HL-60 (cell line): ENCODE measurements at regions not wholly inside any gene's neighbourhood (a gene's known extent, or its start where the extent isn't known, plus 50 kb on each side); places are given as distances from the start of the nearest gene placed in this dataset.

Source experiments
- DNase-seq, 2 experiments: peaks; one replicate each; pipeline ENCODE4 v3.0.0-alpha.2; 2010 to 2020; ENCODE audit warnings: low read depth in 1 of 2, low spot score in 1 of 2
- H3K27ac ChIP-seq: fragments of 250-450 bp; sonication (Bioruptor Pico); replicated peaks from 2 replicates; pipeline ENCODE4 v1.5.1; 2020; ENCODE audit warnings: mild to moderate bottlenecking, moderate library complexity
- H3K27me3 ChIP-seq: fragments of 250-450 bp; sonication (Bioruptor Pico); 2 replicates; pipeline ENCODE4 v1.5.1; 2021; ENCODE audit warnings: mild to moderate bottlenecking, moderate library complexity; ENCODE audit not compliant: insufficient read depth, poor library complexity, severe bottlenecking
- H3K4me3 ChIP-seq: replicated peaks from 2 replicates; pipeline ENCODE4 v1.5.1; 2011; ENCODE audit warnings: mild to moderate bottlenecking, control low read depth, low read length; ENCODE audit not compliant: insufficient read depth
- CTCF ChIP-seq: IDR thresholded peaks from one replicate; pipeline ENCODE4 v1.5.1; 2011; ENCODE audit warnings: low read length, control low read depth, inconsistent platforms; ENCODE audit not compliant: insufficient read depth
- GABPA ChIP-seq: IDR thresholded peaks from 2 replicates; pipeline ENCODE4 v1.6.1; 2012; ENCODE audit warnings: low read depth
- POLR2AphosphoS5 ChIP-seq: IDR thresholded peaks from 2 replicates; pipeline ENCODE4 v1.6.1; 2012; ENCODE audit warnings: low read depth
- SPI1 ChIP-seq: IDR thresholded peaks from 2 replicates; pipeline ENCODE4 v1.6.1; 2012; ENCODE audit warnings: low read depth, mild to moderate bottlenecking, borderline replicate concordance
- TF ChIP-seq, protein P1 (sequence below): IDR thresholded peaks from 2 replicates; pipeline ENCODE4 v1.6.1; 2012; ENCODE audit warnings: low read depth; ENCODE audit not compliant: insufficient replicate concordance

DNA sequence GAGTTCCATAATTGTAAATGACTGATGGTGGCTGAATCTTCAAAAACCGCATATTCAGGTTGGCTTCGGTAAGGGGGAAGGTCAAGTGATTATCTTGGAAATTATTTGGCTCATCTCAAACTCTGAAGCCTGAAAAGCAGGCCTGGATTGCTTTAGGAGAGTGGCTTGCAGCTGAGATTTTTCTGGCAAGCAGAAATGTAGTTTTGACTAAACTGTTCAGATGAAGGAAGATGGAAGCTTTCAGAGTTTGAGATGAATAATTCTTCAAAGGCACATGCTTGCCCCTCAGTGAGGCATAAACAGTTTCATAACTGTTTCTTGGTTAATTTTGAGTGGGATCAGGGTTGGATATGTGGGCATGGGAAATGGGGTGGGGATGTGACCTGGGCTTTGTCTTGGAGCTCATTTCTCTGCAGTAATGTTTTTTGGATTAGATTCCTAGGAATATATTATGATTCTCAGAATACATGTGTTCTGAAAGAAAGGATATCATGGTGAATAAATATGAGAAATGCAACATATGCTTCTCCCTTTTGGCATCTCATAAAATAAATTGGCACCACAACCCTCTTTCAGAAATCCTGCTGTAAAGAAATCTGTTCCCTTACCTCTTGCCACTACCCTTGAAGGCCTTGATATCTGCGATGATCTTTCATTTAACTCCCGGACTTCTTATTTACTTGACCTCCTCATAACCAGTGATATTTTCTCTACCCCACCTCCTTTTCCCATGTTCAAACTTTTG, 469.2 kb downstream of the ADRA2A start:
- Histone ChIP-seq H3K27ac (no peak overlapping the region), H3K4me3 (no peak overlapping the region), H3K27me3 (no peaks in the 10 kb centered on the region)
- no peak for DNase-seq
- TF ChIP-seq SPI1 (no peak), CTCF (no peak), GABPA (no peak), POLR2AphosphoS5 (no peak)
- TF ChIP-seq, protein P1, sequence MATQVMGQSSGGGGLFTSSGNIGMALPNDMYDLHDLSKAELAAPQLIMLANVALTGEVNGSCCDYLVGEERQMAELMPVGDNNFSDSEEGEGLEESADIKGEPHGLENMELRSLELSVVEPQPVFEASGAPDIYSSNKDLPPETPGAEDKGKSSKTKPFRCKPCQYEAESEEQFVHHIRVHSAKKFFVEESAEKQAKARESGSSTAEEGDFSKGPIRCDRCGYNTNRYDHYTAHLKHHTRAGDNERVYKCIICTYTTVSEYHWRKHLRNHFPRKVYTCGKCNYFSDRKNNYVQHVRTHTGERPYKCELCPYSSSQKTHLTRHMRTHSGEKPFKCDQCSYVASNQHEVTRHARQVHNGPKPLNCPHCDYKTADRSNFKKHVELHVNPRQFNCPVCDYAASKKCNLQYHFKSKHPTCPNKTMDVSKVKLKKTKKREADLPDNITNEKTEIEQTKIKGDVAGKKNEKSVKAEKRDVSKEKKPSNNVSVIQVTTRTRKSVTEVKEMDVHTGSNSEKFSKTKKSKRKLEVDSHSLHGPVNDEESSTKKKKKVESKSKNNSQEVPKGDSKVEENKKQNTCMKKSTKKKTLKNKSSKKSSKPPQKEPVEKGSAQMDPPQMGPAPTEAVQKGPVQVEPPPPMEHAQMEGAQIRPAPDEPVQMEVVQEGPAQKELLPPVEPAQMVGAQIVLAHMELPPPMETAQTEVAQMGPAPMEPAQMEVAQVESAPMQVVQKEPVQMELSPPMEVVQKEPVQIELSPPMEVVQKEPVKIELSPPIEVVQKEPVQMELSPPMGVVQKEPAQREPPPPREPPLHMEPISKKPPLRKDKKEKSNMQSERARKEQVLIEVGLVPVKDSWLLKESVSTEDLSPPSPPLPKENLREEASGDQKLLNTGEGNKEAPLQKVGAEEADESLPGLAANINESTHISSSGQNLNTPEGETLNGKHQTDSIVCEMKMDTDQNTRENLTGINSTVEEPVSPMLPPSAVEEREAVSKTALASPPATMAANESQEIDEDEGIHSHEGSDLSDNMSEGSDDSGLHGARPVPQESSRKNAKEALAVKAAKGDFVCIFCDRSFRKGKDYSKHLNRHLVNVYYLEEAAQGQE = no peak

- no peak for TF ChIP-seq SPI1
- no peak for TF ChIP-seq CTCF
- TF ChIP-seq GABPA = no peak
- TF ChIP-seq POLR2AphosphoS5 = no peak
- TF ChIP-seq, protein P1 = no peak
- Histone ChIP-seq H3K4me3 (no peak overlapping the region), H3K27me3 (no peaks in the 10 kb centered on the region), H3K27ac (no peak overlapping the region)
- no peak for DNase-seq
Measured at GRCh38 chr10:111548084-111548726, 471.4 kb downstream of the ADRA2A start.

DNA sequence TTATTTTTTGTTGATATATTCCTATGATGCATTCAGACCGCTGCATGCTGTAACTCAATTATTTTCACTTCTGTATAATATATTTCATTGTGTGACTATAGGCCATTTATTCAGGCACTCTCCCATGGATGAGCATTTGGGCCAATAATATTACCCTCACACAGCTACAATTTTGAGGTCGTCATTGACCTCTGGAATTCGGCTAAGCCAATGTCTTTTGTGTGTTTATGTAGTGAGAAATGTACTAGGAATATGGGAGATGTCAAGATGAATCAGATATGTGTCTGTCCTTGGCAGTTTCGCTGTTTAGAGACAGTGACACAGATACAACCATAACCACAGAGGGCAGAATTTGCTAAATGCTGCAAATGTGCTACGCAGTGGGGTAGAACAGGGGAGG, 474.2 kb downstream of the ADRA2A start:
- H3K27me3 ChIP-seq = no peaks in the 10 kb centered on the region
- no peak overlapping the region for H3K4me3 ChIP-seq
- no peak for DNase-seq
- H3K27ac ChIP-seq = no peak overlapping the region
- TF ChIP-seq POLR2AphosphoS5 (no peak), SPI1 (no peak), CTCF (no peak), GABPA (no peak)
- TF ChIP-seq, protein P1 = no peak
